ENCODE measurements at regions not wholly inside any gene's neighbourhood (a gene's known extent, or its start where the extent isn't known, plus 50 kb on each side); places are given as distances from the start of the nearest gene placed in this dataset.

DNA sequence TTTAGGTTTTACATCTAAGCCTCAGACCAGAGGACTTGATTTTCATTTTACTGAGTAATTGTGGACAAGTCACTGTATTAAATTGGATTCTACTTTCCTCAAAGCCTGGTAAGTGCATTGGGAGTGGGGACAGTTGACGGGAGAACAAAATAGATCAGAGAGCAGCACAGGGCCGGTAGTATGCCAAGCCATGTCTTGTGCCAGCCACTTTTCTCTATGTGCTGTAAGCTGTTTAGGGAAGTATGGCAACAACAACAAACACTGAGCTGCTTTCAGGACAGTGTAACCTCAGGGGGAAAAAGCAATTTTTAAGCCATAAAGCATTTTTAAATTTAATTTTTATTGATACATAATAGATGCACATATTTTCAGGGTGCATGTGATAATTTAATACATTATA lies 365.9 kb upstream of the IGFBP3 start:
- TF ChIP-seq CTCF (IDR thresholded peaks at IDR 0.05; ENCODE audit: low read depth, low read length) = no peak
- H3K4me3 ChIP-seq (ENCODE audit: low read depth, low read length) = no peak overlapping the region

DNA sequence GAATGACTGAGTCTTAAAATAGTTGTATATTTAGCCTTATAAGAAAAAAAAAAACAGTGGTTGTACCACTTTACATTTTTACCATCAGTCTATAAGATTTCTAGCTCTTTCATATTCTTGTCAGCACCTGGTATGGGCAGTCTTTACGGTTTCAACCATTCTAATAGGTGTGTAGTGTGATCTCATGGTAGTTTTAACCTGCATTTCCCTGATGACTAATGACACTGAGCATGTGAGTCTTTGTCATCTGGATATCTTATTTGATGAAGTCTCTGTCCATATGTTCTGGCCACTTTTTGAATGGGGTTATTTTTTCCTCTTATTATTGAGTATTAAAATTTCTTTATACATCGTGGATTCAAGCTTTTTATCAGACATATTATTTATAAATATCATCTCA lies 365.3 kb upstream of the IGFBP3 start:
- no peak overlapping the region for H3K4me3 ChIP-seq (ENCODE audit: low read depth, low read length)
- no peak for TF ChIP-seq CTCF (IDR thresholded peaks at IDR 0.05; ENCODE audit: low read depth, low read length)

DNA sequence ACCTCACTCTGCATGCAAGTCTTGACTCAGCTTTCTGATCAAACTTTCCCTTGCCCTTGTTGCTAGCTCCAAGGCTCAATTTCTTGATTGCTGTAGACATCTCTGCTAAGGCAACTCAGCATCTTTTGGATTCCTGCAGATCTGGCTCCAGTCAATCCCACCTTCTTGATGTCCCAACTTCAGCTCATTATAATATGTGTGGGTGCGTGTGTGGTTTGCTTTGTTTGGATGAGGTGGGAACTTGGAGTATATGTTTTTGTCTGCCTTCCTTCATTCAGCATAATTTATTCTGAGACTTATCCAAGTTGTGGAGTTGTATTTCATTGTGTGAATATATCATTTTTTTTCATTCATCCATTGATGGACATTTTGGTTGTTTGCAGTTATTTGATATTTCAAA lies 364.8 kb upstream of the IGFBP3 start:
- H3K4me3 ChIP-seq (ENCODE audit: low read depth, low read length) = no peak overlapping the region
- no peak for TF ChIP-seq CTCF (IDR thresholded peaks at IDR 0.05; ENCODE audit: low read depth, low read length)

DNA sequence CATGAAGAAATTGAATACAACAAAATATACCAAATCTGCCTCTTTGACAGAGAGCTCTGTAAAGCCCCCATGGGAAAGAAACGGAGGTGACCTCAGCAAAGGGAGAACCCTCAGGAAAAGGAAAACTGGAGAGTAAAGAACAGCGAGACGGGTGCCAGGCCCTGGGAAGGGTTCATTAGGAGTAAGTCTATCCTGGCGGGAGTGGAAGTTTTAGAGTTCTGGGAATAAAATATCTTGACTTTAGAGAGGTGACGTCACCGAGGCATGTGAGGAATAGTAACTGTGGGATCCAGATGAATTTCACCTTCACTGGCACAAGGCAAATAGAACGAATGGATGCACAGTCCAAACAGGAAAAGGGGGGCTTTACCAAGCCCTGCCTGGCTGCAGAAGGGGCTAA lies 362.8 kb upstream of the IGFBP3 start:
- no peak for TF ChIP-seq CTCF (IDR thresholded peaks at IDR 0.05; ENCODE audit: low read depth, low read length)
- no peak overlapping the region for H3K4me3 ChIP-seq (ENCODE audit: low read depth, low read length)

- no peak for TF ChIP-seq CTCF (IDR thresholded peaks at IDR 0.05; ENCODE audit: low read depth, low read length)
- H3K4me3 ChIP-seq (ENCODE audit: low read depth, low read length) = no peak overlapping the region
Observed at GRCh38 chr7:46282155-46282554, 361.1 kb upstream of the IGFBP3 start.

GRCh38 chr7:46281071-46281470 lies 360.0 kb upstream of the IGFBP3 start:
- TF ChIP-seq CTCF (IDR thresholded peaks at IDR 0.05; ENCODE audit: low read depth, low read length) = no peak
- H3K4me3 ChIP-seq (ENCODE audit: low read depth, low read length) = no peak overlapping the region

- H3K4me3 ChIP-seq (ENCODE audit: low read depth, low read length) = no peak overlapping the region
- TF ChIP-seq CTCF (IDR thresholded peaks at IDR 0.05; ENCODE audit: low read depth, low read length) = no peak
Observed at GRCh38 chr7:46279290-46279689, 358.2 kb upstream of the IGFBP3 start.

Measured in WI38 (cell line).